ENCODE measurements at regions not wholly inside any gene's neighbourhood (a gene's known extent, or its start where the extent isn't known, plus 50 kb on each side); places are given as distances from the start of the nearest gene placed in this dataset.

DNA sequence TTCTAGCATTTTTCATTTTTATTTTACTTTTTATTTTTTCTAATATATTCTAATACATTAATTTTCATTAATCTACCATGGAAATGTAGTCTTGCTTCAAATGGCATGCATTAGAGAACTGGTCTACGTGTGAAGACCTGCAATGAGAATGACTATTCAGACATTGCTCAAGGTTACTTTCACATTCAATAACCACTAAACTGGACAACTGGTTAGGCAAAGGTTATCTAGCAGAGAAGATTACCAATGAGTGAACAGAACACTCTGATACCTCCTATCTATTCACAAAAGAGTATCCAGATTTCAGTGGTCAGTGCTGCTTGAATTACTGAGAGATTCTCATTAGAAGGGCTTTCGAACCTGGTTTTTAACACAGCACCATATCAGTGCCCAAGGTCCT, 58.9 kb upstream of the ARHGAP24 start:
- Histone ChIP-seq H3K27ac (no peak overlapping the region), H3K27me3 (no peaks in the 10 kb centered on the region), H3K9me3 (no peaks in the 10 kb centered on the region), H3K4me3 (no peak overlapping the region), H3K36me3 (no peaks in the 10 kb centered on the region), H3K4me1 (no peaks in the 10 kb centered on the region)
- intact Hi-C loops (cut with DNase I; ENCODE audit: low total_unique reads), result no loop called here
- 88 to 98% (median 92%) methylated on average over 2 of the region's 2 CpGs for WGBS, 5 donors
- TF ChIP-seq POLR2AphosphoS5 (IDR thresholded peaks at IDR 0.05) (no peak), POLR2A (IDR thresholded peaks at IDR 0.05) (no peak), EP300 (IDR thresholded peaks at IDR 0.05) (no peak)
- no peak for DNase-seq

DNA sequence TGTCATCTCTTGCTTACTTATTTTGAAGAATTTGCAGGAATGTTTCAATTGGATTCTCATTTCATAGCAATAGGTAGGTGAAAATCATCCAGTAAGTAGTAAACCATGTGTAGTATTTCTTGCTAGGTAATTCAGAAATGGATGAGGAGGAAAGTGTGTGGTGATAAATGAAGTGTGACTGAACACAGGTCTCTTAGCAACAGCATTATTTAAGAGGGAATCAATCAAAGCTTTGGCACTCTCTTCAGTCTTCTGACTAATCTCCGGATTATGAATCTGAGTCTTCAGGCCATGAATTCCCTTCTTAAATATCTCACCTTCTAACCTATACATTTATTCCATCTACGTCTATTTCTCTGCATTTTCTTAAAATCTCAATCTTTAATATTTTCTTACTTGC, 55.8 kb upstream of the ARHGAP24 start:
- Histone ChIP-seq H3K4me3 (no peak overlapping the region), H3K27ac (no peak overlapping the region), H3K27me3 (no peaks in the 10 kb centered on the region), H3K9me3 (no peaks in the 10 kb centered on the region), H3K4me1 (no peaks in the 10 kb centered on the region), H3K36me3 (no peaks in the 10 kb centered on the region)
- intact Hi-C loops (cut with DNase I; ENCODE audit: low total_unique reads), result no loop called here
- 80 to 95% (median 93%) methylated on average over 2 of the region's 2 CpGs for WGBS, 5 donors
- TF ChIP-seq EP300 (IDR thresholded peaks at IDR 0.05), result no peak
- TF ChIP-seq POLR2A (IDR thresholded peaks at IDR 0.05), result no peak
- no peak for TF ChIP-seq CTCF (IDR thresholded peaks at IDR 0.05)
- TF ChIP-seq POLR2AphosphoS5 (IDR thresholded peaks at IDR 0.05), result no peak
- DNase-seq, result peak in 1 of 2 donors; percentile 3

DNA sequence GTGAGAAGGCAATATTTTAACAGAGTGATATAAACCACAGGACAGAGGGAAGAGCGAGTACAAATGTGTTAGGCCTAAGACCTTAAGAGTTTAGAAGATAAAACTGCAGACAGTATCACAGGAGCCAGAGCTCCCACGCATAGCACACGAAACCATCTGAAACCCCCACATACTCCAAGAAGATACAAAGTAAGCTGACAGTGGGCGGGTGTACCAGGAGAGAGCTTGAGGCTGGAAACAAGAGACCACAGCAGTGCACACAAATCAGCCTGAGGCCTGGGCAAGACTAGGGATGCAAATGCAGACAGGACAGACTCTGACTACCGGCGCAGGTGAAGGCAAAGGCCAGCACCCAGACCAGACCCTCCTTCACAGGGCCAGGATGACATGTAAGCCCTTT, 54.1 kb upstream of the ARHGAP24 start:
- no peaks in the 10 kb centered on the region for H3K27me3 ChIP-seq
- intact Hi-C loops (cut with DNase I; ENCODE audit: low total_unique reads), result no loop called here
- no peaks in the 10 kb centered on the region for H3K4me1 ChIP-seq
- peak in 1 of 2 donors; percentile 4 for DNase-seq
- H3K9me3 ChIP-seq, result no peaks in the 10 kb centered on the region
- H3K4me3 ChIP-seq, result no peak overlapping the region
- no peaks in the 10 kb centered on the region for H3K36me3 ChIP-seq
- H3K27ac ChIP-seq, result no peak overlapping the region
- 78 to 89% (median 83%) methylated on average over 6 of the region's 6 CpGs for WGBS, 5 donors
- TF ChIP-seq EP300 (IDR thresholded peaks at IDR 0.05) (no peak), POLR2AphosphoS5 (IDR thresholded peaks at IDR 0.05) (no peak), CTCF (IDR thresholded peaks at IDR 0.05) (no peak), POLR2A (IDR thresholded peaks at IDR 0.05) (no peak)

DNA sequence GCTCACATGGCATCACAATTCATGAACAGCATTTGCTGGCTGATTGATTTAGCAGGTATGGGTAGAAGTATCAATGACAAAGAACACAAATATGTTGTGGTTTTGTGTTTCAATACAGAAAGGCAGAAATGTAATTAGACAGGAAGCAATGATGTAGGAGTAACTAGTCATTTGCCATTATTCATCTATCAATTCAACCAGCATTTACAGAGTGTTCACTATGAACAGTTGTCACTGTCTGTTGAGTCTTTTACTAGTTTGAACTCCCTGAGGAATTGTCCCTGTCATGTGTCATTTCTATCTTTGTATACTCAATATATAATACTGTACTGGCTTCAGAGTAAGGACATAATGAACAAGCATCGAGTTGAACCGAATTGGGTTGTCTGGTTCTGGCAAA, 51.5 kb upstream of the ARHGAP24 start:
- no peak for TF ChIP-seq POLR2A (IDR thresholded peaks at IDR 0.05)
- no peak for TF ChIP-seq POLR2AphosphoS5 (IDR thresholded peaks at IDR 0.05)
- DNase-seq, result no peak

More for the DNA sequence above, 51.5 kb upstream of the ARHGAP24 start:
- no peaks in the 10 kb centered on the region for H3K4me1 ChIP-seq
- H3K27me3 ChIP-seq, result no peaks in the 10 kb centered on the region
- no peak overlapping the region for H3K27ac ChIP-seq
- no peak overlapping the region for H3K4me3 ChIP-seq
- intact Hi-C loops (cut with DNase I; ENCODE audit: low total_unique reads), result no loop called here
- 82 to 92% (median 88%) methylated on average over 2 of the region's 2 CpGs for whole genome bisulfite sequencing, 5 donors
- H3K9me3 ChIP-seq, result no peaks in the 10 kb centered on the region
- no peaks in the 10 kb centered on the region for H3K36me3 ChIP-seq

Data from stomach (tissue), 8 donors.